ENCODE measurements at regions not wholly inside any gene's neighbourhood (a gene's known extent, or its start where the extent isn't known, plus 50 kb on each side); places are given as distances from the start of the nearest gene placed in this dataset.

GRCh38 chr10:128456271-128456670, 330.0 kb upstream of the MKI67 start:
- TF ChIP-seq ZNF280B (CRISPR knock-in tag; IDR thresholded peaks at IDR 0.05; ENCODE audit: borderline replicate concordance) (no peak), SP1 (IDR thresholded peaks at IDR 0.05) (no peak), SP1 (CRISPR knock-in tag; IDR thresholded peaks at IDR 0.05) (no peak), ZSCAN12 (CRISPR knock-in tag; IDR thresholded peaks at IDR 0.05) (no peak), HDAC1 (CRISPR knock-in tag; IDR thresholded peaks at IDR 0.05) (no peak)
- TF ChIP-seq, protein P1, sequence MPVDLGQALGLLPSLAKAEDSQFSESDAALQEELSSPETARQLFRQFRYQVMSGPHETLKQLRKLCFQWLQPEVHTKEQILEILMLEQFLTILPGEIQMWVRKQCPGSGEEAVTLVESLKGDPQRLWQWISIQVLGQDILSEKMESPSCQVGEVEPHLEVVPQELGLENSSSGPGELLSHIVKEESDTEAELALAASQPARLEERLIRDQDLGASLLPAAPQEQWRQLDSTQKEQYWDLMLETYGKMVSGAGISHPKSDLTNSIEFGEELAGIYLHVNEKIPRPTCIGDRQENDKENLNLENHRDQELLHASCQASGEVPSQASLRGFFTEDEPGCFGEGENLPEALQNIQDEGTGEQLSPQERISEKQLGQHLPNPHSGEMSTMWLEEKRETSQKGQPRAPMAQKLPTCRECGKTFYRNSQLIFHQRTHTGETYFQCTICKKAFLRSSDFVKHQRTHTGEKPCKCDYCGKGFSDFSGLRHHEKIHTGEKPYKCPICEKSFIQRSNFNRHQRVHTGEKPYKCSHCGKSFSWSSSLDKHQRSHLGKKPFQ (CRISPR knock-in tag; IDR thresholded peaks at IDR 0.05; ENCODE audit: insufficient replicate concordance): no peak

Measured in HepG2 (cell line).